Mammary epithelial cell (primary cell): ENCODE measurements at regions not wholly inside any gene's neighbourhood (a gene's known extent, or its start where the extent isn't known, plus 50 kb on each side); places are given as distances from the start of the nearest gene placed in this dataset.

Experiments used
- EZH2 ChIP-seq: IDR thresholded peaks from 2 replicates; pipeline ENCODE4 v1.6.1; 2012; ENCODE audit warnings: low read length, inconsistent platforms, borderline replicate concordance
- TF ChIP-seq, protein P1 (sequence below), 2 donors: IDR thresholded peaks in 1 of 2; conservative IDR thresholded peaks in 1 of 2; 2 replicates each; pipeline ENCODE4 v1.5.1; 2011 to 2012; ENCODE audit warnings: inconsistent platforms in 2 of 2, low read length in 2 of 2, mild to moderate bottlenecking in 2 of 2, control low read depth in 1 of 2, low read depth in 1 of 2; ENCODE audit not compliant: insufficient read depth in 1 of 2; ENCODE audit errors: extremely low read depth in 1 of 2

DNA sequence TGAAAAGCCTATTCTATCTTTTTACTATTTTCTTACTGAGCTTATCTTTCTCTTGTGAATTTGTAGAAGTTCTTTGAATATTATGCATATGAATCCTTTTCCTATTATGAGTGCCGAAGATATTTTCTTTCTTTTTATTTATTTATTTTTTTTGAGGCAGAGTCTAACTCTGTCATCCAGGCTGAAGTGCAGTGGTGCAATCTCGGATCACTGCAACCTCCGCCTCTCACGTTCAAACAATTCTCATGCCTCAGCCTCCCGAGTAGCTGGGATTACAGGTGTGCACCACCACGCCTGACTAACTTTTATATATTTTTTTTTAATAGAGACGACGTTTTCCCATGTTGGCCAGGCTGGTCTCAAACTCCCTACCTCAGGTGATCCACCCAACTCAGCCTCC lies 109.8 kb downstream of the RHOU start:
- TF ChIP-seq, protein P1, sequence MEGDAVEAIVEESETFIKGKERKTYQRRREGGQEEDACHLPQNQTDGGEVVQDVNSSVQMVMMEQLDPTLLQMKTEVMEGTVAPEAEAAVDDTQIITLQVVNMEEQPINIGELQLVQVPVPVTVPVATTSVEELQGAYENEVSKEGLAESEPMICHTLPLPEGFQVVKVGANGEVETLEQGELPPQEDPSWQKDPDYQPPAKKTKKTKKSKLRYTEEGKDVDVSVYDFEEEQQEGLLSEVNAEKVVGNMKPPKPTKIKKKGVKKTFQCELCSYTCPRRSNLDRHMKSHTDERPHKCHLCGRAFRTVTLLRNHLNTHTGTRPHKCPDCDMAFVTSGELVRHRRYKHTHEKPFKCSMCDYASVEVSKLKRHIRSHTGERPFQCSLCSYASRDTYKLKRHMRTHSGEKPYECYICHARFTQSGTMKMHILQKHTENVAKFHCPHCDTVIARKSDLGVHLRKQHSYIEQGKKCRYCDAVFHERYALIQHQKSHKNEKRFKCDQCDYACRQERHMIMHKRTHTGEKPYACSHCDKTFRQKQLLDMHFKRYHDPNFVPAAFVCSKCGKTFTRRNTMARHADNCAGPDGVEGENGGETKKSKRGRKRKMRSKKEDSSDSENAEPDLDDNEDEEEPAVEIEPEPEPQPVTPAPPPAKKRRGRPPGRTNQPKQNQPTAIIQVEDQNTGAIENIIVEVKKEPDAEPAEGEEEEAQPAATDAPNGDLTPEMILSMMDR (conservative IDR thresholded peaks at IDR 0.05 in 1 of 2, IDR thresholded peaks at IDR 0.05 in 1 of 2; ENCODE audit: extremely low read depth in 1 of 2, insufficient read depth in 1 of 2, low read depth in 1 of 2, low read length in 2 of 2): no peak
- TF ChIP-seq EZH2: no peak
